ENCODE measurements at regions not wholly inside any gene's neighbourhood (a gene's known extent, or its start where the extent isn't known, plus 50 kb on each side); places are given as distances from the start of the nearest gene placed in this dataset.

- H3K4me2 ChIP-seq (ENCODE audit: low read length) = no peak overlapping the region
- H3K36me3 ChIP-seq (ENCODE audit: insufficient read depth, low read length) = no peaks in the 10 kb centered on the region
- H3K9ac ChIP-seq (ENCODE audit: low read length) = no peak overlapping the region
- no peaks in the 10 kb centered on the region for H3K9me2 ChIP-seq (ENCODE audit: insufficient read depth, low read length)
- no peaks in the 10 kb centered on the region for H3K79me2 ChIP-seq (replicated peaks; ENCODE audit: insufficient read depth, low read length)
- H3K4me3 ChIP-seq (ENCODE audit: low read length) = no peak overlapping the region
- no peaks in the 10 kb centered on the region for H3K27me3 ChIP-seq (ENCODE audit: insufficient read depth, low read depth, low read length)
- no peaks in the 10 kb centered on the region for H4K20me1 ChIP-seq (ENCODE audit: insufficient read depth)
- H2AFZ ChIP-seq (ENCODE audit: low read depth, low read length) = no peak overlapping the region
- H3F3A ChIP-seq (ENCODE audit: insufficient read depth, low read length, poor library complexity, severe bottlenecking) = no peaks in the 10 kb centered on the region
- no peaks in the 10 kb centered on the region for H3K9me3 ChIP-seq (ENCODE audit: low read length)
- no peak for TF ChIP-seq EP300 (conservative IDR thresholded peaks at IDR 0.05; ENCODE audit: poor library complexity, severe bottlenecking)
- no peak for TF ChIP-seq SMC3 (conservative IDR thresholded peaks at IDR 0.05; ENCODE audit: poor library complexity)
- TF ChIP-seq EZH2 (IDR thresholded peaks at IDR 0.05; ENCODE audit: borderline replicate concordance, insufficient read depth, low read length, poor library complexity, severe bottlenecking) = no peak
- no peak for TF ChIP-seq RAD21 (conservative IDR thresholded peaks at IDR 0.05)
- TF ChIP-seq, protein P1, sequence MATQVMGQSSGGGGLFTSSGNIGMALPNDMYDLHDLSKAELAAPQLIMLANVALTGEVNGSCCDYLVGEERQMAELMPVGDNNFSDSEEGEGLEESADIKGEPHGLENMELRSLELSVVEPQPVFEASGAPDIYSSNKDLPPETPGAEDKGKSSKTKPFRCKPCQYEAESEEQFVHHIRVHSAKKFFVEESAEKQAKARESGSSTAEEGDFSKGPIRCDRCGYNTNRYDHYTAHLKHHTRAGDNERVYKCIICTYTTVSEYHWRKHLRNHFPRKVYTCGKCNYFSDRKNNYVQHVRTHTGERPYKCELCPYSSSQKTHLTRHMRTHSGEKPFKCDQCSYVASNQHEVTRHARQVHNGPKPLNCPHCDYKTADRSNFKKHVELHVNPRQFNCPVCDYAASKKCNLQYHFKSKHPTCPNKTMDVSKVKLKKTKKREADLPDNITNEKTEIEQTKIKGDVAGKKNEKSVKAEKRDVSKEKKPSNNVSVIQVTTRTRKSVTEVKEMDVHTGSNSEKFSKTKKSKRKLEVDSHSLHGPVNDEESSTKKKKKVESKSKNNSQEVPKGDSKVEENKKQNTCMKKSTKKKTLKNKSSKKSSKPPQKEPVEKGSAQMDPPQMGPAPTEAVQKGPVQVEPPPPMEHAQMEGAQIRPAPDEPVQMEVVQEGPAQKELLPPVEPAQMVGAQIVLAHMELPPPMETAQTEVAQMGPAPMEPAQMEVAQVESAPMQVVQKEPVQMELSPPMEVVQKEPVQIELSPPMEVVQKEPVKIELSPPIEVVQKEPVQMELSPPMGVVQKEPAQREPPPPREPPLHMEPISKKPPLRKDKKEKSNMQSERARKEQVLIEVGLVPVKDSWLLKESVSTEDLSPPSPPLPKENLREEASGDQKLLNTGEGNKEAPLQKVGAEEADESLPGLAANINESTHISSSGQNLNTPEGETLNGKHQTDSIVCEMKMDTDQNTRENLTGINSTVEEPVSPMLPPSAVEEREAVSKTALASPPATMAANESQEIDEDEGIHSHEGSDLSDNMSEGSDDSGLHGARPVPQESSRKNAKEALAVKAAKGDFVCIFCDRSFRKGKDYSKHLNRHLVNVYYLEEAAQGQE (IDR thresholded peaks at IDR 0.05; ENCODE audit: borderline replicate concordance) = no peak
- no peak for TF ChIP-seq CTCF (IDR thresholded peaks at IDR 0.05; ENCODE audit: poor library complexity, severe bottlenecking)
- no peak for TF ChIP-seq TAF1 (IDR thresholded peaks at IDR 0.05; ENCODE audit: low read depth)
- TF ChIP-seq MXI1 (conservative IDR thresholded peaks at IDR 0.05; ENCODE audit: poor library complexity, severe bottlenecking) = no peak
- no peak overlapping the region for H3K27ac ChIP-seq (ENCODE audit: low read length)
Measured at GRCh38 chr14:85254711-85255110, 275.2 kb upstream of the FLRT2 start.

GRCh38 chr14:85257287-85257686, 272.7 kb upstream of the FLRT2 start:
- Histone ChIP-seq H3F3A (ENCODE audit: insufficient read depth, low read length, poor library complexity, severe bottlenecking) (no peaks in the 10 kb centered on the region), H2AFZ (ENCODE audit: low read depth, low read length) (no peak overlapping the region), H4K20me1 (ENCODE audit: insufficient read depth) (no peaks in the 10 kb centered on the region), H3K4me3 (ENCODE audit: low read length) (no peak overlapping the region), H3K36me3 (ENCODE audit: insufficient read depth, low read length) (no peaks in the 10 kb centered on the region), H3K27me3 (ENCODE audit: insufficient read depth, low read depth, low read length) (no peaks in the 10 kb centered on the region), H3K79me2 (replicated peaks; ENCODE audit: insufficient read depth, low read length) (no peaks in the 10 kb centered on the region), H3K9ac (ENCODE audit: low read length) (no peak overlapping the region), H3K9me3 (ENCODE audit: low read length) (no peaks in the 10 kb centered on the region), H3K27ac (ENCODE audit: low read length) (no peak overlapping the region), H3K9me2 (ENCODE audit: insufficient read depth, low read length) (no peaks in the 10 kb centered on the region), H3K4me2 (ENCODE audit: low read length) (no peak overlapping the region)
- TF ChIP-seq EZH2 (IDR thresholded peaks at IDR 0.05; ENCODE audit: borderline replicate concordance, insufficient read depth, low read length, poor library complexity, severe bottlenecking) = no peak
- no peak for TF ChIP-seq MXI1 (conservative IDR thresholded peaks at IDR 0.05; ENCODE audit: poor library complexity, severe bottlenecking)
- TF ChIP-seq SMC3 (conservative IDR thresholded peaks at IDR 0.05; ENCODE audit: poor library complexity) = no peak
- TF ChIP-seq EP300 (conservative IDR thresholded peaks at IDR 0.05; ENCODE audit: poor library complexity, severe bottlenecking) = no peak
- TF ChIP-seq POLR2AphosphoS5 (IDR thresholded peaks at IDR 0.05) = no peak
- no peak for TF ChIP-seq TAF1 (IDR thresholded peaks at IDR 0.05; ENCODE audit: low read depth)
- no peak for TF ChIP-seq CTCF (IDR thresholded peaks at IDR 0.05; ENCODE audit: poor library complexity, severe bottlenecking)
- TF ChIP-seq RAD21 (conservative IDR thresholded peaks at IDR 0.05) = no peak
- TF ChIP-seq, protein P1 (IDR thresholded peaks at IDR 0.05; ENCODE audit: borderline replicate concordance) = no peak
